ENCODE measurements at regions not wholly inside any gene's neighbourhood (a gene's known extent, or its start where the extent isn't known, plus 50 kb on each side); places are given as distances from the start of the nearest gene placed in this dataset.

- intact Hi-C loops (cut with micrococcal nuclease), result no loop called here
- no peak overlapping the region for H3K9ac ChIP-seq (ENCODE audit: low read length)
- 59% methylated on average over 3 of the region's 4 CpGs for WGBS (ENCODE audit: insufficient coverage)
- H2AFZ ChIP-seq (ENCODE audit: insufficient read depth, low read depth, low read length, poor library complexity, severe bottlenecking), result no peak overlapping the region
- TF ChIP-seq EZH2 (IDR thresholded peaks at IDR 0.05; ENCODE audit: borderline replicate concordance, insufficient read depth, low read depth, low read length, poor library complexity, severe bottlenecking) (no peak), CTCF (IDR thresholded peaks at IDR 0.05) (no peak)
- Mint-ChIP-seq H3K27ac (no peak overlapping the region), H3K9me3 (ENCODE audit: insufficient read depth) (no peaks in the 10 kb centered on the region), H3K4me1 (no peaks in the 10 kb centered on the region), H3K27me3 (peaks cover 29% of the 10 kb centered on the region), H3K4me3 (no peak overlapping the region)
- H4K20me1 ChIP-seq (ENCODE audit: control insufficient read depth, insufficient read depth, low read length, poor library complexity, severe bottlenecking), result no peaks in the 10 kb centered on the region
- no peak overlapping the region for H3K4me3 ChIP-seq (ENCODE audit: control extremely low read depth in 1 of 5, extremely low read depth in 1 of 5, insufficient read depth in 1 of 5, low read depth in 2 of 5, low read length in 4 of 5)
- no peaks in the 10 kb centered on the region for H3K36me3 ChIP-seq (replicated peaks in 1 of 2; ENCODE audit: control extremely low read depth in 1 of 2, control insufficient read depth in 1 of 2, extremely low read depth in 1 of 2, insufficient read depth in 2 of 2, low read length in 1 of 2)
- H3K4me1 ChIP-seq (ENCODE audit: control insufficient read depth in 2 of 2, insufficient read depth in 2 of 2, low read length in 2 of 2), result no peaks in the 10 kb centered on the region
- no peak for ATAC-seq (ENCODE audit: low read depth)
- ChIA-PET POLR2A (no interaction called here), CTCF (no interaction called here)
- H3K9me3 ChIP-seq (ENCODE audit: control extremely low read depth in 1 of 3, control insufficient read depth in 2 of 3, insufficient read depth in 1 of 3, low read length in 2 of 3), result no peaks in the 10 kb centered on the region
- no peak overlapping the region for H3K4me2 ChIP-seq (replicated peaks; ENCODE audit: low read depth, low read length, poor library complexity, severe bottlenecking)
- DNase-seq, result no peak
- no peaks in the 10 kb centered on the region for H3K79me2 ChIP-seq (ENCODE audit: control insufficient read depth, insufficient read depth, low read length)
- H3K27ac ChIP-seq (ENCODE audit: low read length in 2 of 2), result no peak overlapping the region
- peaks cover 0 to 5% (median 0%) of the 10 kb centered on the region in 4 experiments for H3K27me3 ChIP-seq (replicated peaks in 1 of 4; ENCODE audit: control extremely low read depth in 1 of 4, control insufficient read depth in 3 of 4, insufficient read depth in 4 of 4, low read length in 3 of 4)
Measured at GRCh38 chr2:215775106-215775505, 238.2 kb downstream of the MREG start.

- Histone ChIP-seq H4K20me1 (ENCODE audit: control insufficient read depth, insufficient read depth, low read length, poor library complexity, severe bottlenecking) (no peaks in the 10 kb centered on the region), H3K4me2 (replicated peaks; ENCODE audit: low read depth, low read length, poor library complexity, severe bottlenecking) (no peak overlapping the region), H3K79me2 (ENCODE audit: control insufficient read depth, insufficient read depth, low read length) (no peaks in the 10 kb centered on the region), H3K9ac (ENCODE audit: low read length) (no peak overlapping the region), H3K27ac (ENCODE audit: low read length in 2 of 2) (no peak overlapping the region), H2AFZ (ENCODE audit: insufficient read depth, low read depth, low read length, poor library complexity, severe bottlenecking) (no peak overlapping the region), H3K4me1 (ENCODE audit: control insufficient read depth in 2 of 2, insufficient read depth in 2 of 2, low read length in 2 of 2) (no peaks in the 10 kb centered on the region), H3K4me3 (ENCODE audit: control extremely low read depth in 1 of 5, extremely low read depth in 1 of 5, insufficient read depth in 1 of 5, low read depth in 2 of 5, low read length in 4 of 5) (no peak overlapping the region), H3K27me3 (replicated peaks in 1 of 4; ENCODE audit: control extremely low read depth in 1 of 4, control insufficient read depth in 3 of 4, insufficient read depth in 4 of 4, low read length in 3 of 4) (peaks cover 0 to 5% (median 0%) of the 10 kb centered on the region in 4 experiments), H3K9me3 (ENCODE audit: control extremely low read depth in 1 of 3, control insufficient read depth in 2 of 3, insufficient read depth in 1 of 3, low read length in 2 of 3) (no peaks in the 10 kb centered on the region), H3K36me3 (replicated peaks in 1 of 2; ENCODE audit: control extremely low read depth in 1 of 2, control insufficient read depth in 1 of 2, extremely low read depth in 1 of 2, insufficient read depth in 2 of 2, low read length in 1 of 2) (no peaks in the 10 kb centered on the region)
- Mint-ChIP-seq H3K27me3 (peaks cover 29% of the 10 kb centered on the region), H3K4me1 (no peaks in the 10 kb centered on the region), H3K4me3 (no peak overlapping the region), H3K27ac (no peak overlapping the region), H3K9me3 (ENCODE audit: insufficient read depth) (no peaks in the 10 kb centered on the region)
- POLR2A ChIA-PET, result no interaction called here
- WGBS (ENCODE audit: insufficient coverage), result 75% methylated on average over 1 of the region's 2 CpGs
- no peak for DNase-seq
- CTCF ChIA-PET, result no interaction called here
- no peak for ATAC-seq (ENCODE audit: low read depth)
- intact Hi-C loops (cut with micrococcal nuclease), result no loop called here
- no peak for TF ChIP-seq CTCF (IDR thresholded peaks at IDR 0.05)
- TF ChIP-seq EZH2 (IDR thresholded peaks at IDR 0.05; ENCODE audit: borderline replicate concordance, insufficient read depth, low read depth, low read length, poor library complexity, severe bottlenecking), result no peak
Measured at GRCh38 chr2:215773728-215774127, 239.6 kb downstream of the MREG start.
